GM12878 (cell line): ENCODE measurements at regions not wholly inside any gene's neighbourhood (a gene's known extent, or its start where the extent isn't known, plus 50 kb on each side); places are given as distances from the start of the nearest gene placed in this dataset.

ENCODE experiments used
- ATAC-seq: fragments of 200-7000 bp; cut with Tn5 transposase; 3 replicates; pipeline ENCODE4 v1.9.1; 2020; ENCODE audit warnings: mild to moderate bottlenecking, moderate library complexity
- BruUV-seq: library from RNA; stranded (reverse); fragments of 400-500 nt; replicated peaks from 2 replicates; lab custom pipeline; 2021; lab: Mats Ljungman, UMichigan
- CTCF ChIA-PET: fragments of 300-600 bp; sonication (Branson Sonifier 250); formaldehyde crosslinking; extraction: SDS; loops from one replicate; lab custom pipeline; 2021; ENCODE audit warnings: inconsistent platforms; lab: Yijun Ruan, JAX
- POLR2A ChIA-PET: fragments of 350-600 bp; formaldehyde crosslinking; extraction: SDS; loops from one replicate; lab custom pipeline; 2021; ENCODE audit warnings: inconsistent platforms; lab: Charles Lee
- RAD21 ChIA-PET: fragments of 300-600 bp; sonication (Branson Sonifier 250); formaldehyde crosslinking; loops from one replicate; lab custom pipeline; 2023; ENCODE audit warnings: antibody characterized with exemption; ENCODE audit not compliant: unreplicated experiment; lab: Charles Lee
- SMC1A ChIA-PET: fragments of 300-600 bp; sonication (Branson Sonifier 250); formaldehyde crosslinking; loops from one replicate; lab custom pipeline; 2023; ENCODE audit not compliant: unreplicated experiment, uncharacterized antibody; lab: Charles Lee
- DNase-seq: peaks from one replicate; pipeline ENCODE4 v3.0.0-alpha.2; 2011; ENCODE audit warnings: low read depth, low spot score
- FAIRE-seq: peaks from 3 replicates; lab custom pipeline; 2011; peaks lifted over from hg19 to GRCh38; lab: Jason Lieb, UNC
- H2AFZ ChIP-seq: 2 replicates; pipeline ENCODE4 v1.6.0; 2011; ENCODE audit warnings: low read depth, low read length, control low read depth; ENCODE audit not compliant: control insufficient read depth
- H3K27ac ChIP-seq: 2 replicates; pipeline ENCODE4 v1.5.1; 2011; ENCODE audit warnings: control low read depth; ENCODE audit not compliant: control insufficient read depth, insufficient read depth
- H3K27me3 ChIP-seq, 2 experiments: replicated peaks in 1 of 2; 2 replicates each; pipeline versions ENCODE4 v1.6.0 to v1.6.1; 2011; ENCODE audit warnings: low read length in 1 of 2; ENCODE audit not compliant: control insufficient read depth in 2 of 2, insufficient read depth in 2 of 2
- H3K36me3 ChIP-seq, 2 experiments: 2 replicates each; pipeline ENCODE4 v1.5.1; 2011; ENCODE audit warnings: low read length in 1 of 2; ENCODE audit not compliant: control insufficient read depth in 2 of 2, insufficient read depth in 2 of 2
- H3K4me1 ChIP-seq: 2 replicates; pipeline ENCODE4 v1.6.1; 2011; ENCODE audit warnings: mild to moderate bottlenecking, low read length, moderate library complexity, mixed read lengths; ENCODE audit not compliant: control insufficient read depth, insufficient read depth
- H3K4me2 ChIP-seq: 2 replicates; pipeline ENCODE4 v1.6.0; 2011; ENCODE audit warnings: control low read depth; ENCODE audit not compliant: control insufficient read depth, insufficient read depth
- H3K4me3 ChIP-seq: fragments of 200-600 bp; sonication (generic); 2 replicates; pipeline ENCODE4 v1.5.1; 2016
- H3K79me2 ChIP-seq: 2 replicates; pipeline ENCODE4 v1.6.0; 2011; ENCODE audit warnings: low read length; ENCODE audit not compliant: control insufficient read depth, insufficient read depth
- H3K9ac ChIP-seq: 2 replicates; pipeline ENCODE4 v1.8.0; 2011; ENCODE audit warnings: low read length, control low read depth, mixed read lengths; ENCODE audit not compliant: control insufficient read depth, insufficient read depth
- H3K9me3 ChIP-seq: replicated peaks from 3 replicates; pipeline ENCODE4 v1.5.1; 2011; ENCODE audit warnings: mild to moderate bottlenecking, low read length; ENCODE audit not compliant: control insufficient read depth, insufficient read depth
- H4K20me1 ChIP-seq: 2 replicates; pipeline ENCODE4 v1.6.0; 2011; ENCODE audit not compliant: control insufficient read depth, insufficient read depth
- IRF3 ChIP-seq: fragments of 450-650 bp; IDR thresholded peaks from 2 replicates; pipeline ENCODE4 v1.6.1; 2014; ENCODE audit warnings: mild to moderate bottlenecking
- NR2C1 ChIP-seq: fragments of 450-650 bp; IDR thresholded peaks from 2 replicates; pipeline ENCODE4 v1.6.1; 2017; ENCODE audit warnings: antibody characterized with exemption, mild to moderate bottlenecking, moderate library complexity
- SMAD1 ChIP-seq: fragments of 450-650 bp; IDR thresholded peaks from 2 replicates; pipeline ENCODE4 v1.6.1; 2018; ENCODE audit warnings: mild to moderate bottlenecking, low read depth; ENCODE audit not compliant: partially characterized antibody
- ZNF384 ChIP-seq: IDR thresholded peaks from 2 replicates; pipeline ENCODE4 v1.6.1; 2012; ENCODE audit warnings: low read depth, mild to moderate bottlenecking, low read length, improper control_type of control experiment, borderline replicate concordance
- whole genome bisulfite sequencing: methylation state at CpG from one replicate; pipeline ENCODE4 v1.1.6; 2016; ENCODE audit warnings: low lambda C conversion rate; ENCODE audit not compliant: insufficient replicate concordance, insufficient coverage; ENCODE audit errors: missing lambda C conversion rate; 5-methylcytosine and 5-hydroxymethylcytosine counted together
- in situ Hi-C: fragments of 300-500 bp; cut with MboI; formaldehyde crosslinking; loops from 9 replicates; pipeline ENCODE4 v1.14.3; 2018; ENCODE audit warnings: mixed read lengths
- intact Hi-C: fragments of 100-400 bp; cut with micrococcal nuclease; formaldehyde crosslinking; loops from one replicate; pipeline ENCODE4 v1.14.2; 2022; ENCODE audit not compliant: unreplicated experiment

DNA sequence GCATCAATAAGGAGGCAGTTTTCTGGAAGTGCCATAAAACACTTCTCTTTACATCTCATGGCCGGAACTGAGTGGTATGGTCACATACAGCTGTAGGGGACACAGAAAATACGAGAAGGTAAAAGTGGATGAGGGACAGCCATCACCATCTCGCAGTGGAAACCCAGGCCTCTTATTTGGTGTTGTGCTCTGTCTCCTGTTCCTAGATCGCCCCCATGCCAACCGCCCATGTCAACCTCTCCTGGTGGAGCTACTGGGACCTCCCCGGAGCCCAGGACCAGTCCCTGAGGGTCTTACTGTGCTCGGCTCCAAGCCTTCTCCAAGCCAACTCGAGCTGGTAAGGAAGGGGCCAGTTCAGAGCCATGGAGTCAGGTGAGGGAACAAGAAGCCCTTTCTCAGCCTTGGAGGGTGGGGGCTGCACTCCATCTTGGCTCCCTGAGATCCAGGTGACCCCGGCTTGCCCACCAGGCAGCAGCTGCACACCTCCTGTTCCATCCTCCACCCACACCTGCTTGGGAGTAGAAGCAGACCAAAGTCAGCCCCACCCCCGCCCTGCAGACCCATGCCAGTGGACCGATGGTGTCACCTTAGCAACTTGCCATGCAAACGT, 149.0 kb upstream of the CST7 start (continued):
- TF ChIP-seq ZNF384 = no peak

GRCh38 chr20:24802286-24802820, 146.7 kb upstream of the CST7 start:
- Histone ChIP-seq H3K4me1 (no peaks in the 10 kb centered on the region), H3K36me3 (no peaks in the 10 kb centered on the region), H3K9me3 (no peaks in the 10 kb centered on the region), H3K79me2 (no peaks in the 10 kb centered on the region), H3K27ac (no peak overlapping the region), H2AFZ (no peak overlapping the region), H3K4me2 (no peak overlapping the region), H4K20me1 (no peaks in the 10 kb centered on the region), H3K4me3 (no peak overlapping the region), H3K9ac (no peak overlapping the region), H3K27me3 (peaks cover 0 to 3% of the 10 kb centered on the region in 2 experiments; a peak in 2 of 4 replicates)
- CTCF ChIA-PET = no interaction called here
- intact Hi-C loops = no loop called here
- in situ Hi-C loops = no loop called here
- 11% methylated on average over 11 of the region's 11 CpGs for WGBS
- TF ChIP-seq NR2C1 (no peak), SMAD1 (no peak), IRF3 (no peak)
- FAIRE-seq = no peak
- BruUV-seq = no TSS peak
- RAD21 ChIA-PET = no interaction called here
- DNase-seq = no peak
- ATAC-seq = no peak
- SMC1A ChIA-PET = no interaction called here
- POLR2A ChIA-PET = no interaction called here
